ENCODE measurements at regions not wholly inside any gene's neighbourhood (a gene's known extent, or its start where the extent isn't known, plus 50 kb on each side); places are given as distances from the start of the nearest gene placed in this dataset.
A peak's percentile ranks its signal among the peaks of the same experiment; 100 is the strongest.

DNA sequence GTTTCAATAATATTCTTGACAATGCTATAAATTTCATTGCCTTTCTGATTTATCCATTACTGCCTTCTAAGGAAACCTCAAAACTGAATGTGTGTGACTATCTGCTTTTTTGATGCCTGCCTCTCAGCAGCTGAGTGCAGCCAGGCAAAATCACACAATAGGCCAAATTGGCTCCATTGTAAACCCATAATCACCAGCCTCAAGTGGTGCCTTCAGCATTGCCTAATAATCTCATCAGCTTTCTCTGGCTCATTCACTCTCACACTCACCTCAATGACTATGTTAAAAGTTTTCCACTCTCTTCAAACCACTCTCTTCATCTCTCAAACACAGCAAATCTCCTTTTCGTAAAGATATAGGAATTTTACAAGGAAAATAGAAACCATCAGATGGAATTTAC is 182.5 kb upstream of the COL1A2 start:
- no peak for DNase-seq
- Histone ChIP-seq H3K4me3 (ENCODE audit: control insufficient read depth in 1 of 7, extremely low read depth in 1 of 7, insufficient read depth in 4 of 7, low read depth in 2 of 7, low read length in 6 of 7) (no peak overlapping the region), H3K36me3 (ENCODE audit: control insufficient read depth in 4 of 4, insufficient read depth in 4 of 4, low read length in 3 of 4) (no peaks in the 10 kb centered on the region), H3K27me3 (replicated peaks in 2 of 5; ENCODE audit: control insufficient read depth in 4 of 5, insufficient read depth in 5 of 5, low read length in 4 of 5) (peaks cover 0 to 2% (median 0%) of the 10 kb centered on the region in 5 experiments), H3K9me3 (ENCODE audit: control extremely low read depth in 1 of 5, control insufficient read depth in 4 of 5, insufficient read depth in 2 of 5, low read depth in 1 of 5, low read length in 4 of 5) (peaks cover 0 to 1% (median 0%) of the 10 kb centered on the region in 5 experiments), H3K27ac (ENCODE audit: insufficient read depth in 1 of 2, low read depth in 1 of 2, low read length in 2 of 2, poor library complexity in 1 of 2, severe bottlenecking in 2 of 2) (no peak overlapping the region), H3K4me1 (ENCODE audit: control extremely low read depth in 1 of 4, control insufficient read depth in 4 of 4, insufficient read depth in 4 of 4, low read length in 3 of 4) (no peaks in the 10 kb centered on the region)
- ChIA-PET CTCF (no interaction called here), POLR2A (no interaction called here)
- 100% methylated on average over 1 of the region's 1 CpG for WGBS (ENCODE audit: insufficient coverage)

DNA sequence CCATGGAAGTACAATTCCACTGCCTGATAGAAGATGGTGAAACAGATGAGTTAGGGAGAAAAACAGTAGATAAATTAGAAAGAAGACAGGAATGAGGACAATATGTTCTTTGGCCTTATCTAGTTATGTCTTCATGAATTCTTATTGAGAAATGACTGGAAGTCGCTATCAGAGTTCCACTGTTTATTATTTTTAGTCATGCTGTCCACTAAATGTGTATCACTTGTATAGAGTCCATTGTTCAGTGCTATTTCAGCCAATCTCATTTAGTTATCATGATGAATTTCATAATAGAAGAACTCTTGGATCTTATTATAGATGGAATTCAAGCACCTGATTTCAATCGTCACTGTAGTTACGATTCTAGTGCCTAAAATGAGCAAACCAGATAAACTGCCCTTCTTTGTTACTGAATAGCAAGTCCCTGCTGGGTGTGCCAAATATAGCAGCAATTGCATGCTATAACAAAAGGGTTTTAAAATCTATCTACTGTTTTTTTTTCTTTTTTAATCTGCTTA is 177.7 kb upstream of the COL1A2 start:
- H3K27me3 ChIP-seq (replicated peaks in 2 of 5; ENCODE audit: control insufficient read depth in 4 of 5, insufficient read depth in 5 of 5, low read length in 4 of 5) = no peaks in the 10 kb centered on the region
- CTCF ChIA-PET = interaction anchor here (1.1 kb wide), 1 partner anchor 37 kb away, joined by 4 read pairs; no protein-coding TSS in a partner anchor
- POLR2A ChIA-PET = no interaction called here
- no peaks in the 10 kb centered on the region for H3K9me3 ChIP-seq (ENCODE audit: control extremely low read depth in 1 of 5, control insufficient read depth in 4 of 5, insufficient read depth in 2 of 5, low read depth in 1 of 5, low read length in 4 of 5)
- H3K4me1 ChIP-seq (ENCODE audit: control extremely low read depth in 1 of 4, control insufficient read depth in 4 of 4, insufficient read depth in 4 of 4, low read length in 3 of 4) = no peaks in the 10 kb centered on the region
- no peak overlapping the region for H3K27ac ChIP-seq (ENCODE audit: insufficient read depth in 1 of 2, low read depth in 1 of 2, low read length in 2 of 2, poor library complexity in 1 of 2, severe bottlenecking in 2 of 2)
- 100% methylated on average over 2 of the region's 3 CpGs for WGBS (ENCODE audit: insufficient coverage)
- no peak for DNase-seq
- H3K4me3 ChIP-seq (ENCODE audit: control insufficient read depth in 1 of 7, extremely low read depth in 1 of 7, insufficient read depth in 4 of 7, low read depth in 2 of 7, low read length in 6 of 7) = no peak overlapping the region
- H3K36me3 ChIP-seq (ENCODE audit: control insufficient read depth in 4 of 4, insufficient read depth in 4 of 4, low read length in 3 of 4) = no peaks in the 10 kb centered on the region

DNA sequence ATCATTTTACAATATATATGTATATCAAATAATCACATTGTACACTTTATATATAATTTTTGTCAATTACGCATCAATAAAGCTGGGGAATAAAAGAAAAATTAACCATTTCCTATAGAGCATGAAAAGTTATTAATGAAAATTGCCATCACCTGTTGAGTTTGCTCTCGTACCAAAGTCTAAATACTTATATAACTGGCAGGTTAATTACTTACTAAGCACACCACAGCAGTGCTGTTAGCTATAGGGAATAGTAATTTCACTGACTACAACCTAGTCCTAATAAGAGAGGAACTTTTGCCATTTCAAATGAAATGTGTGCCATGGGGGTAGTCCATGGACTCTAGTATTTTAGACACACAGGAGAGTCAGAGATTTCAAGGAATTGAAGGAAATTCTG is 176.9 kb upstream of the COL1A2 start:
- ChIA-PET CTCF (interaction anchor here (0.6 kb wide), 1 partner anchor 22 kb away, joined by 3 read pairs; no protein-coding TSS in a partner anchor), POLR2A (no interaction called here)
- Histone ChIP-seq H3K4me1 (ENCODE audit: control extremely low read depth in 1 of 4, control insufficient read depth in 4 of 4, insufficient read depth in 4 of 4, low read length in 3 of 4) (no peaks in the 10 kb centered on the region), H3K27me3 (replicated peaks in 2 of 5; ENCODE audit: control insufficient read depth in 4 of 5, insufficient read depth in 5 of 5, low read length in 4 of 5) (no peaks in the 10 kb centered on the region), H3K36me3 (ENCODE audit: control insufficient read depth in 4 of 4, insufficient read depth in 4 of 4, low read length in 3 of 4) (no peaks in the 10 kb centered on the region), H3K4me3 (ENCODE audit: control insufficient read depth in 1 of 7, extremely low read depth in 1 of 7, insufficient read depth in 4 of 7, low read depth in 2 of 7, low read length in 6 of 7) (no peak overlapping the region), H3K9me3 (ENCODE audit: control extremely low read depth in 1 of 5, control insufficient read depth in 4 of 5, insufficient read depth in 2 of 5, low read depth in 1 of 5, low read length in 4 of 5) (peaks cover 0 to 2% (median 0%) of the 10 kb centered on the region in 5 experiments), H3K27ac (ENCODE audit: insufficient read depth in 1 of 2, low read depth in 1 of 2, low read length in 2 of 2, poor library complexity in 1 of 2, severe bottlenecking in 2 of 2) (no peak overlapping the region)
- no CpG with 5 or more reads among the region's 2 CpGs for WGBS (ENCODE audit: insufficient coverage)
- DNase-seq = no peak

DNA sequence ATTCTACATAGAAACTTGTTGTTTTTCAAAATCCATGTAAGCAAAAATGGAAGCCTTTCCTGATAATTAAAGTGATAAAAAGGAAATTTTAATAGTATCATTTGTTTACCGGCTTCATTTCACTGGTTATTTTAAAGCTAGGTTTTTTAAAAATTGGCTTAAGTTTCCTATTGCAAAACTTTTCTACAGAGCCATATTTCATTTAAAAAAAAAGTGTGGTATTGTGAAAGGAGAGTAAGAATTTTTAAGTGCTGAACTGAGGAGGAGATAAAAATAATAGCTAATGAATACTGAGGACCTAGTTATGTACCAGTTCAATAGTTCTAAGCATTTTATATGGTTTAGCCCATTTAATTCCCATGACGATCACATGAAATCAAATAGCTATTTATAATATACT is 172.2 kb upstream of the COL1A2 start:
- Histone ChIP-seq H3K27ac (ENCODE audit: insufficient read depth in 1 of 2, low read depth in 1 of 2, low read length in 2 of 2, poor library complexity in 1 of 2, severe bottlenecking in 2 of 2) (no peak overlapping the region), H3K36me3 (ENCODE audit: control insufficient read depth in 4 of 4, insufficient read depth in 4 of 4, low read length in 3 of 4) (no peaks in the 10 kb centered on the region), H3K9me3 (ENCODE audit: control extremely low read depth in 1 of 5, control insufficient read depth in 4 of 5, insufficient read depth in 2 of 5, low read depth in 1 of 5, low read length in 4 of 5) (peaks cover 0 to 5% (median 4%) of the 10 kb centered on the region in 5 experiments), H3K27me3 (replicated peaks in 2 of 5; ENCODE audit: control insufficient read depth in 4 of 5, insufficient read depth in 5 of 5, low read length in 4 of 5) (no peaks in the 10 kb centered on the region), H3K4me1 (ENCODE audit: control extremely low read depth in 1 of 4, control insufficient read depth in 4 of 4, insufficient read depth in 4 of 4, low read length in 3 of 4) (no peaks in the 10 kb centered on the region), H3K4me3 (ENCODE audit: control insufficient read depth in 1 of 7, extremely low read depth in 1 of 7, insufficient read depth in 4 of 7, low read depth in 2 of 7, low read length in 6 of 7) (no peak overlapping the region)
- POLR2A ChIA-PET = no interaction called here
- no peak for DNase-seq
- WGBS (ENCODE audit: insufficient coverage) = no CpG with 5 or more reads among the region's 2 CpGs
- CTCF ChIA-PET = no interaction called here

DNA sequence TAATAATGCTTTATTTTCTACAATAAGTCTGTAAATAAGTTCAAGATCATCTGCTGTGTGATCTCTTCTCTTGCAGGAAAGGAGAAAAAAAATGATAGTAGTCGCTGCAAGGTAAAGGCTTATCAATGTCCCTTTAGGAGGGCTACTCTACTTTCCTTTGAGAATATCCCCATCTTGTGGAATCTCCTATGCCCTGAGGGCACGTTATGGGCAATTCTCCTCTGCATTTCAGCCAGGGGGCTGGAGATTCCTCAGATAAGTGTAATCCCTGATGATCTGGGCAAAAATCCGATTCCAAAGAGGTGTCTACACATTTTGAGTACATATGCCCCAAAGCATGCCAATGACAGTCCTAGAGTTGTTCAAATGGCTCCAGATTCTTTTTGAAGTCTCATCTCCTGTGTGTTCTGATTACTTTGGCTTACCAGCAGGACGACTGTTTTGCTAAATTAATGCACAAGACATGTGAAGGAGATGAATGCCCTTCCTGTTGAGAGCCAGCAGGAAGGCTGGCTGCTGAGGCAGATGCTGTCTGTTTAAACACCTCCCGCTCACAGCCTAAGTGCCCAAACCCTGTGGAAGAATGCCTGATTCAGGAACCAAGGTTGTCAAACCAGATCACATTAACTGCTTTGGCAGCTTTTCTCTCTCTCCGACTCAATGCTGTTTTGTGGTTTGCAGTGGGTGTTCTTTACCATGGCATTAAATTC is 171.2 kb upstream of the COL1A2 start:
- Histone ChIP-seq H3K4me3 (ENCODE audit: control insufficient read depth in 1 of 7, extremely low read depth in 1 of 7, insufficient read depth in 4 of 7, low read depth in 2 of 7, low read length in 6 of 7) (no peak overlapping the region), H3K27ac (ENCODE audit: insufficient read depth in 1 of 2, low read depth in 1 of 2, low read length in 2 of 2, poor library complexity in 1 of 2, severe bottlenecking in 2 of 2) (no peak overlapping the region), H3K9me3 (ENCODE audit: control extremely low read depth in 1 of 5, control insufficient read depth in 4 of 5, insufficient read depth in 2 of 5, low read depth in 1 of 5, low read length in 4 of 5) (peaks cover 0 to 5% (median 4%) of the 10 kb centered on the region in 5 experiments), H3K4me1 (ENCODE audit: control extremely low read depth in 1 of 4, control insufficient read depth in 4 of 4, insufficient read depth in 4 of 4, low read length in 3 of 4) (no peaks in the 10 kb centered on the region), H3K36me3 (ENCODE audit: control insufficient read depth in 4 of 4, insufficient read depth in 4 of 4, low read length in 3 of 4) (no peaks in the 10 kb centered on the region), H3K27me3 (replicated peaks in 2 of 5; ENCODE audit: control insufficient read depth in 4 of 5, insufficient read depth in 5 of 5, low read length in 4 of 5) (no peaks in the 10 kb centered on the region)
- ChIA-PET POLR2A (no interaction called here), CTCF (no interaction called here)
- 90% methylated on average over 5 of the region's 6 CpGs for WGBS (ENCODE audit: insufficient coverage)
- peak in 1 of 3 donors; percentile 2 for DNase-seq

DNA sequence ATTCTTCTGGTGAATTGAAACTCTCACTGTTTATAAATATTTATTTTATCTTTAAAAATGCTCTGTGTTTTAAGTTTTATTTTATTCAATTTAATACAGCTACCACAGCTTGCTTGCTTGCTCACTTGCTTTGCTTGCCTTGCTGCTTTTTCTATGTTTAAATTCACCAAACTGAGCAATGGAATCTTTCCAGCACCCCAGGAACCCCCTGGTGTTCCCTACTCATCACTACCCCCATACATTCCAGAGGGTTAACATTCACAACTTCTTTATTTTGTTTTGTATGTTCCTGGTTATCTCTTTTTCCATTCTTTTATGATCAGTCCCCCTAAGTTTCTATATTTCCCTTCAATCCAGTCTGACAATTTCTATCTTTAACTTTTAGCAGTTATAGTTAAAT is 166.5 kb upstream of the COL1A2 start:
- Histone ChIP-seq H3K27me3 (replicated peaks in 2 of 5; ENCODE audit: control insufficient read depth in 4 of 5, insufficient read depth in 5 of 5, low read length in 4 of 5) (no peaks in the 10 kb centered on the region), H3K36me3 (ENCODE audit: control insufficient read depth in 4 of 4, insufficient read depth in 4 of 4, low read length in 3 of 4) (no peaks in the 10 kb centered on the region), H3K4me1 (ENCODE audit: control extremely low read depth in 1 of 4, control insufficient read depth in 4 of 4, insufficient read depth in 4 of 4, low read length in 3 of 4) (no peaks in the 10 kb centered on the region), H3K27ac (ENCODE audit: insufficient read depth in 1 of 2, low read depth in 1 of 2, low read length in 2 of 2, poor library complexity in 1 of 2, severe bottlenecking in 2 of 2) (no peak overlapping the region), H3K9me3 (ENCODE audit: control extremely low read depth in 1 of 5, control insufficient read depth in 4 of 5, insufficient read depth in 2 of 5, low read depth in 1 of 5, low read length in 4 of 5) (peaks cover 0 to 5% (median 4%) of the 10 kb centered on the region in 5 experiments), H3K4me3 (ENCODE audit: control insufficient read depth in 1 of 7, extremely low read depth in 1 of 7, insufficient read depth in 4 of 7, low read depth in 2 of 7, low read length in 6 of 7) (no peak overlapping the region)
- CTCF ChIA-PET = interaction anchor here (0.7 kb wide), 1 partner anchor 97 kb away, joined by 3 read pairs; no protein-coding TSS in a partner anchor
- no peak for DNase-seq
- POLR2A ChIA-PET = no interaction called here

DNA sequence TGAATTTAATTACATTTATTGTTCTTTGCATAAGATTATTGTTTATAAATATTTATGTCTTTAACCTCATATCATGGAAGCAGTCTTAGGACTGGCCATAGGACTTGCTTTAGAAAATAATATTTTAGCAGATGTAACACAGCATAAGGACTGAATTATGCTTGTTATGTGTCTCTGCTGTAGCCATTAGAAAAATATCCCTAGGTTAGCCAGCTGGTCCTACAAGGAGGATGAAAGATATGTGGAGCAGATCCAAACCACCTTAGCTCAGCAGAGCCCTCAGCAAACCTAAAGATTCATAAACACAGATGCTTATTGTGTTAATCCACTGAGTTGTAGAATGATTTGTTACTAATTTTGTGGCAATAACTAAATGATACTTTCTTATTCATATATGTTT is 166.0 kb upstream of the COL1A2 start:
- POLR2A ChIA-PET = no interaction called here
- CTCF ChIA-PET = no interaction called here
- DNase-seq = no peak

More for the DNA sequence above, 166.0 kb upstream of the COL1A2 start:
- Histone ChIP-seq H3K4me1 (ENCODE audit: control extremely low read depth in 1 of 4, control insufficient read depth in 4 of 4, insufficient read depth in 4 of 4, low read length in 3 of 4) (no peaks in the 10 kb centered on the region), H3K9me3 (ENCODE audit: control extremely low read depth in 1 of 5, control insufficient read depth in 4 of 5, insufficient read depth in 2 of 5, low read depth in 1 of 5, low read length in 4 of 5) (peaks cover 0 to 6% (median under 1%) of the 10 kb centered on the region in 5 experiments), H3K4me3 (ENCODE audit: control insufficient read depth in 1 of 7, extremely low read depth in 1 of 7, insufficient read depth in 4 of 7, low read depth in 2 of 7, low read length in 6 of 7) (no peak overlapping the region), H3K36me3 (ENCODE audit: control insufficient read depth in 4 of 4, insufficient read depth in 4 of 4, low read length in 3 of 4) (no peaks in the 10 kb centered on the region), H3K27me3 (replicated peaks in 2 of 5; ENCODE audit: control insufficient read depth in 4 of 5, insufficient read depth in 5 of 5, low read length in 4 of 5) (no peaks in the 10 kb centered on the region), H3K27ac (ENCODE audit: insufficient read depth in 1 of 2, low read depth in 1 of 2, low read length in 2 of 2, poor library complexity in 1 of 2, severe bottlenecking in 2 of 2) (no peak overlapping the region)

All from common myeloid progenitor, CD34-positive (primary cell).